Aorta (tissue), 5 donors: ENCODE measurements at regions not wholly inside any gene's neighbourhood (a gene's known extent, or its start where the extent isn't known, plus 50 kb on each side); places are given as distances from the start of the nearest gene placed in this dataset.

Source experiments
- ATAC-seq: fragments of 200-7000 bp; cut with Tn5 transposase; one replicate; pipeline ENCODE4 v1.9.1; 2022; ENCODE audit warnings: moderate library complexity; ENCODE audit not compliant: low FRiP score
- DNase-seq, 2 donors: peaks; one replicate each; pipeline ENCODE4 v3.0.0-alpha.2; 2020
- H3K27ac ChIP-seq, 2 donors: one replicate each; pipeline ENCODE4 v1.5.1; 2013; ENCODE audit warnings: low read length in 2 of 2, mild to moderate bottlenecking in 2 of 2, moderate library complexity in 2 of 2, control low read depth in 1 of 2, inconsistent platforms in 1 of 2, low read depth in 1 of 2
- H3K27me3 ChIP-seq, 2 donors: one replicate each; pipeline ENCODE4 v1.6.1; 2013; ENCODE audit warnings: control low read depth in 1 of 2, low read length in 1 of 2, mild to moderate bottlenecking in 1 of 2, moderate library complexity in 1 of 2; ENCODE audit not compliant: insufficient read depth in 2 of 2, control insufficient read depth in 1 of 2
- H3K36me3 ChIP-seq, 2 donors: one replicate each; pipeline ENCODE4 v1.6.1; 2013; ENCODE audit warnings: control low read depth in 1 of 2, low read length in 1 of 2, mild to moderate bottlenecking in 1 of 2; ENCODE audit not compliant: insufficient read depth in 2 of 2, control insufficient read depth in 1 of 2
- H3K4me1 ChIP-seq, 2 donors: one replicate each; pipeline ENCODE4 v1.6.1; 2013; ENCODE audit warnings: low read length in 2 of 2, control low read depth in 1 of 2, mild to moderate bottlenecking in 1 of 2, moderate library complexity in 1 of 2; ENCODE audit not compliant: insufficient read depth in 2 of 2, control insufficient read depth in 1 of 2
- H3K4me3 ChIP-seq, 2 donors: one replicate each; pipeline ENCODE4 v1.5.1; 2013; ENCODE audit warnings: low read length in 2 of 2, control low read depth in 1 of 2, mild to moderate bottlenecking in 1 of 2
- H3K9me3 ChIP-seq: one replicate; pipeline ENCODE4 v1.6.1; 2013; ENCODE audit warnings: mild to moderate bottlenecking, low read length; ENCODE audit not compliant: control insufficient read depth
- WGBS, 2 donors: extraction: QIAGEN DNeasy Blood & Tissue Kit; methylation state at CpG; one replicate each; pipeline ENCODE4 v1.1.7; 2013; 5-methylcytosine and 5-hydroxymethylcytosine counted together
- intact Hi-C, 2 donors: fragments of 100-400 bp; cut with DNase I; formaldehyde crosslinking; loops; one replicate each; pipeline versions ENCODE4 v1.14.2 to v1.15.0; 2022
- donor health status: healthy with polysubstance abuse.
- donor health status: Bipolar disorder and iron deficiency.
- donor health status: DM: no; HTN: no; CAD: no.
- donor health status: DM: no; HTN: no; CAD: no.
- donor health status: DM: yes; HTN: yes; CAD: no.

- no peak overlapping the region for H3K4me3 ChIP-seq
Observed at GRCh38 chr5:20463206-20463605, 475.2 kb upstream of the CDH18 start.

GRCh38 chr5:20446121-20446520, 458.1 kb upstream of the CDH18 start:
- DNase-seq (no peak), ATAC-seq (no peak)
- no peaks in the 10 kb centered on the region for H3K9me3 ChIP-seq
- WGBS, 2 donors, result 73 to 84% methylated on average over 3 of the region's 3 CpGs
- no peaks in the 10 kb centered on the region for H3K36me3 ChIP-seq
- no peaks in the 10 kb centered on the region for H3K4me1 ChIP-seq
- no peak overlapping the region for H3K27ac ChIP-seq
- intact Hi-C loops, result no loop called here
- H3K4me3 ChIP-seq, result no peak overlapping the region
- H3K27me3 ChIP-seq, result no peaks in the 10 kb centered on the region

More at GRCh38 chr5:20463206-20463605, 475.2 kb upstream of the CDH18 start:
- Histone ChIP-seq H3K36me3 (no peaks in the 10 kb centered on the region), H3K27ac (no peak overlapping the region), H3K9me3 (no peaks in the 10 kb centered on the region), H3K4me1 (no peaks in the 10 kb centered on the region), H3K27me3 (no peaks in the 10 kb centered on the region)
- no peak for ATAC-seq
- WGBS, 2 donors, result 47 to 49% methylated on average over 4 of the region's 4 CpGs
- DNase-seq, result no peak
- intact Hi-C loops, result no loop called here

GRCh38 chr5:20445326-20445860, 457.4 kb upstream of the CDH18 start:
- no peaks in the 10 kb centered on the region for H3K4me1 ChIP-seq
- WGBS, 2 donors, result 22 to 35% methylated on average over 1 of the region's 1 CpG
- DNase-seq (no peak), ATAC-seq (no peak)
- no peaks in the 10 kb centered on the region for H3K27me3 ChIP-seq
- no peak overlapping the region for H3K4me3 ChIP-seq
- intact Hi-C loops, result no loop called here
- no peaks in the 10 kb centered on the region for H3K9me3 ChIP-seq
- no peak overlapping the region for H3K27ac ChIP-seq
- no peaks in the 10 kb centered on the region for H3K36me3 ChIP-seq

GRCh38 chr5:20434786-20435185, 446.8 kb upstream of the CDH18 start:
- WGBS, 2 donors, result 77 to 81% methylated on average over 3 of the region's 3 CpGs
- no peaks in the 10 kb centered on the region for H3K27me3 ChIP-seq
- DNase-seq (no peak), ATAC-seq (no peak)
- H3K36me3 ChIP-seq, result no peaks in the 10 kb centered on the region
- H3K27ac ChIP-seq, result no peak overlapping the region
- H3K9me3 ChIP-seq, result no peaks in the 10 kb centered on the region
- no peak overlapping the region for H3K4me3 ChIP-seq
- intact Hi-C loops, result no loop called here
- no peaks in the 10 kb centered on the region for H3K4me1 ChIP-seq

- 22 to 34% methylated on average over 4 of the region's 4 CpGs for WGBS, 2 donors
- intact Hi-C loops, result no loop called here
- Histone ChIP-seq H3K4me1 (no peaks in the 10 kb centered on the region), H3K9me3 (no peaks in the 10 kb centered on the region), H3K27ac (no peak overlapping the region), H3K4me3 (no peak overlapping the region), H3K27me3 (no peaks in the 10 kb centered on the region), H3K36me3 (no peaks in the 10 kb centered on the region)
- DNase-seq, result no peak
- ATAC-seq, result no peak
Observed at GRCh38 chr5:20420991-20421595, 433.1 kb upstream of the CDH18 start.
